Colonic mucosa (tissue), 4 donors: ENCODE measurements at regions not wholly inside any gene's neighbourhood (a gene's known extent, or its start where the extent isn't known, plus 50 kb on each side); places are given as distances from the start of the nearest gene placed in this dataset.

Experiments
- DNase-seq: peaks from one replicate; pipeline ENCODE4 v3.0.0-alpha.2; 2020
- H3K27ac ChIP-seq: fragments of 200-600 bp; one replicate; pipeline ENCODE4 v1.8.0; 2021
- H3K27me3 ChIP-seq: fragments of 200-600 bp; one replicate; pipeline ENCODE4 v1.8.0; 2021
- H3K36me3 ChIP-seq: fragments of 200-600 bp; one replicate; pipeline ENCODE4 v1.8.0; 2021
- H3K4me1 ChIP-seq: fragments of 200-600 bp; one replicate; pipeline ENCODE4 v1.8.0; 2021; ENCODE audit warnings: mild to moderate bottlenecking
- H3K4me3 ChIP-seq: fragments of 200-600 bp; one replicate; pipeline ENCODE4 v1.8.0; 2021
- H3K9ac ChIP-seq, 2 donors: one replicate each; pipeline ENCODE4 v1.7.0; 2013; ENCODE audit warnings: control low read depth in 2 of 2, low read depth in 2 of 2, low read length in 2 of 2
- H3K9me3 ChIP-seq: fragments of 200-600 bp; one replicate; pipeline ENCODE4 v1.8.0; 2021
- intact Hi-C: fragments of 100-400 bp; cut with DNase I; formaldehyde crosslinking; loops from one replicate; pipeline ENCODE4 v1.14.1; 2022
- TF ChIP-seq, protein P1 (sequence below): fragments of 200-600 bp; IDR thresholded peaks from one replicate; pipeline ENCODE4 v1.8.0; 2022; ENCODE audit warnings: antibody characterized with exemption, mild to moderate bottlenecking
- donor health status: healthy.
- donor health status: DM: no; HTN: no; CAD: no.
- donor health status: DM: no; HTN: no; CAD: no.

DNA sequence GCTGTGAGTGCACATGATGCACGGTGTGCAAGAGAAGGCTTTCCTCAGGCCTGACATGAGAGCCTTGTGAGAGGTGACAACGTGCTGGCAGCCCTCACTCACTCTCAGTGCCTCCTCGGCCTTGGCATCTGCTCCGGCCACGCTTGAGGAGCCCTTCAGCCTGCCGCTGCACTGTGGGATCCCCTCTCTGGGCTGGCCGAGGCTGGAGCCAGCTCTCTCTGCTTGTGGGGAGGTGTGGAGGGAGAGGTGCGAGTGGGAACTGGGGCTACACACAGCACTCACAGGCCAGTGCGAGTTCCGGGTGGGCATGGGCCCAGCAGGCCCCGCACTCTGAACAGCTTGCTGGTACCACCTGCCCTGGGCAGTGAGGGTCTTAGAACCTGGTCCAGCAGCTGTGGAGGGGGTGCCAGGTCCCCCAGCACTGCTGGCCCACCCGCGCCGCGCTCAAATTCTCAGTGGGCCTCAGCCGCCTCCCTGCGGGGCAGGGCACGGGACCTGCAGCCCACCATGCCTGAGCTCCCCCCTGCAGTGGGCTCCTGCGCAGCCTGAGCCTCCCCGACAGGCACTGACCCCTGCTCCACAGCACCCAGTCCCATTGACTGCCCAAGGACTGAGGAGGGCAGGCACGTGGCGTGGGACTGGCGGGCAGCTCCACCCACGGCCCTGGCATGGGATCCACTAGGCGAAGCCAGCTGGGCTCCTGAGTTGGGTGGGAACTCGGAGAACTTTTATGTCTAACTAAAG is 74.9 kb upstream of the BMP5 start:
- intact Hi-C loops: loop anchor here (5.0 kb wide), 1 partner anchor 503 kb away; no protein-coding TSS in a partner anchor
- DNase-seq: no peak

GRCh38 chr6:55943329-55943728 is 67.9 kb upstream of the BMP5 start:
- H3K4me3 ChIP-seq: no peak overlapping the region
- H3K27me3 ChIP-seq: no peaks in the 10 kb centered on the region
- intact Hi-C loops: no loop called here
- no peak overlapping the region for H3K27ac ChIP-seq
- TF ChIP-seq, protein P1, sequence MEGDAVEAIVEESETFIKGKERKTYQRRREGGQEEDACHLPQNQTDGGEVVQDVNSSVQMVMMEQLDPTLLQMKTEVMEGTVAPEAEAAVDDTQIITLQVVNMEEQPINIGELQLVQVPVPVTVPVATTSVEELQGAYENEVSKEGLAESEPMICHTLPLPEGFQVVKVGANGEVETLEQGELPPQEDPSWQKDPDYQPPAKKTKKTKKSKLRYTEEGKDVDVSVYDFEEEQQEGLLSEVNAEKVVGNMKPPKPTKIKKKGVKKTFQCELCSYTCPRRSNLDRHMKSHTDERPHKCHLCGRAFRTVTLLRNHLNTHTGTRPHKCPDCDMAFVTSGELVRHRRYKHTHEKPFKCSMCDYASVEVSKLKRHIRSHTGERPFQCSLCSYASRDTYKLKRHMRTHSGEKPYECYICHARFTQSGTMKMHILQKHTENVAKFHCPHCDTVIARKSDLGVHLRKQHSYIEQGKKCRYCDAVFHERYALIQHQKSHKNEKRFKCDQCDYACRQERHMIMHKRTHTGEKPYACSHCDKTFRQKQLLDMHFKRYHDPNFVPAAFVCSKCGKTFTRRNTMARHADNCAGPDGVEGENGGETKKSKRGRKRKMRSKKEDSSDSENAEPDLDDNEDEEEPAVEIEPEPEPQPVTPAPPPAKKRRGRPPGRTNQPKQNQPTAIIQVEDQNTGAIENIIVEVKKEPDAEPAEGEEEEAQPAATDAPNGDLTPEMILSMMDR: no peak
- no peak overlapping the region for H3K9ac ChIP-seq
- no peaks in the 10 kb centered on the region for H3K36me3 ChIP-seq
- H3K4me1 ChIP-seq: no peaks in the 10 kb centered on the region
- DNase-seq: no peak
- H3K9me3 ChIP-seq: no peaks in the 10 kb centered on the region

More for the DNA sequence above, 74.9 kb upstream of the BMP5 start:
- Histone ChIP-seq H3K27ac (no peak overlapping the region), H3K36me3 (no peaks in the 10 kb centered on the region), H3K4me1 (no peaks in the 10 kb centered on the region), H3K27me3 (no peaks in the 10 kb centered on the region), H3K9ac (no peak overlapping the region), H3K9me3 (no peaks in the 10 kb centered on the region), H3K4me3 (no peak overlapping the region)
- TF ChIP-seq, protein P1: no peak

- no peak for DNase-seq
- H3K9me3 ChIP-seq: no peaks in the 10 kb centered on the region
Measured at GRCh38 chr6:55941702-55942101, 66.3 kb upstream of the BMP5 start.

DNA sequence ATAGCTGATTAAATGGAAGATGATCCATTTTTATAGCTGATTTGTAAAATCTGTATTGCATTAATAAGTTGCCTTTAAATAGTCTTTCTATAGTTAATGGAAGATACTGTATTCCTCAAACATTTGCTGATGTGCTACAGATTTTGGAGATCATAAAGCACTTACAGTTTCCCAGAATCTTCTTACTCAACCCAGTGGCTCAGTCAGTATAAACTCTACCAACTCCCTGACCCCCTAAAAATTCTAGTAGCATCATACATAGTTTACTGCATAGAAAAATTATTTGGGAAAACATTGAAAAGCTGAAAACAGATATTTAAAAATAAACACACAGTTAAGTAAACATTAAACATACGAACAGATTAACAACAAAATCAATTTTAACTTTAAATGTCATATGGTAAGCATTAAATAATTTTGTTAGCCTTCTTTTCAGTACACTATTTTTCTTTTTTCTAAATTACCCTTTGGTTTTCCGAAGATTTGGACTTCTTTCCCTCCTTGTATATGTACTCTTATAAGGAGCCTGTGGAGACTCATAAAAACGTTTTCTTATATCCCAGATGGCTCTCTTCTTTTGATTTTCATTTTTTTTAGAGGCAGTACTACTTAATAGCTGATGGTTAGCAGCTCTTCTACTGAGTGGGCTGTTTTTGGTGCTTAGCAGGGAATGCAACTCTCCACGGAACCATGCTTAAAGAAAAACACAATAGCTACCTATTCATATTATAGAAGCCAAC is 62.7 kb upstream of the BMP5 start:
- Histone ChIP-seq H3K9ac (no peak overlapping the region), H3K27ac (no peak overlapping the region), H3K27me3 (no peaks in the 10 kb centered on the region), H3K9me3 (no peaks in the 10 kb centered on the region), H3K4me3 (no peak overlapping the region), H3K4me1 (no peaks in the 10 kb centered on the region), H3K36me3 (no peaks in the 10 kb centered on the region)
- TF ChIP-seq, protein P1: no peak
- no peak for DNase-seq
- intact Hi-C loops: no loop called here

More at GRCh38 chr6:55941702-55942101, 66.3 kb upstream of the BMP5 start:
- intact Hi-C loops: no loop called here
- H3K4me3 ChIP-seq: no peak overlapping the region
- no peaks in the 10 kb centered on the region for H3K27me3 ChIP-seq
- no peak overlapping the region for H3K9ac ChIP-seq
- H3K4me1 ChIP-seq: no peaks in the 10 kb centered on the region
- H3K36me3 ChIP-seq: no peaks in the 10 kb centered on the region
- H3K27ac ChIP-seq: no peak overlapping the region
- TF ChIP-seq, protein P1: no peak

DNA sequence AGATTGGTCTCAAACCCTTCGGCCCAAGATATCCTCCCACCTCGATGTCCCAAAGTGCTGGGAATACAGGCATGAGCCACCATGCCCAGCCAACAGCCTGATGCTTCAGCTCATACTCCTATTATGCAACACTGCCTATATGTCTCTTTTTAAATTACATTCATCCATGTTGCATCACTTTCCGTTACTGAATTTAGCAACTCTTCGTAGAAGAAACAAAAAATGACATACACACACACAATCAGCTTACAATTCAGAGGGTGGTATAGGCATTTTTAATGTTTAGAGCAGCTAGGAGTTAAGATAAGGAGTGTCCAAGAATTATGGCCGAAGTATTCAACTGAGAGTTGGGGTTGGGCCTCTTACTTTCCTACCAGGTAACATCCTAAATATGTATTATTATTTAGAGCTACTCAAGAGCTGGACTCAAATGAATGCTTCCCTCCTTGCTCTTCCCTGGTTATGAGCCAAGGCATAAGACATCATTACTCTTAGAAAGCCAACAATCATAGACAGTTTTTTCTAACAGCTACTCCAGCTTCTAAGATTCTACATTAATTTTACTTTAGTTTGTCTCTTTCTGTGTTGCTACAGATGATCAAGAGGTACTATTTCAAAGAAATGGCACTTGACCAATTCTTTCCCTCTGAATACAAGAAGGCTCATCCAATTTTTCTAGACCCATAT is 62.0 kb upstream of the BMP5 start:
- DNase-seq: no peak
- Histone ChIP-seq H3K9me3 (no peaks in the 10 kb centered on the region), H3K4me1 (no peaks in the 10 kb centered on the region), H3K27ac (no peak overlapping the region), H3K4me3 (no peak overlapping the region), H3K9ac (no peak overlapping the region), H3K27me3 (no peaks in the 10 kb centered on the region), H3K36me3 (no peaks in the 10 kb centered on the region)
- TF ChIP-seq, protein P1: no peak
- intact Hi-C loops: no loop called here
